ENCODE measurements at regions not wholly inside any gene's neighbourhood (a gene's known extent, or its start where the extent isn't known, plus 50 kb on each side); places are given as distances from the start of the nearest gene placed in this dataset.

DNA sequence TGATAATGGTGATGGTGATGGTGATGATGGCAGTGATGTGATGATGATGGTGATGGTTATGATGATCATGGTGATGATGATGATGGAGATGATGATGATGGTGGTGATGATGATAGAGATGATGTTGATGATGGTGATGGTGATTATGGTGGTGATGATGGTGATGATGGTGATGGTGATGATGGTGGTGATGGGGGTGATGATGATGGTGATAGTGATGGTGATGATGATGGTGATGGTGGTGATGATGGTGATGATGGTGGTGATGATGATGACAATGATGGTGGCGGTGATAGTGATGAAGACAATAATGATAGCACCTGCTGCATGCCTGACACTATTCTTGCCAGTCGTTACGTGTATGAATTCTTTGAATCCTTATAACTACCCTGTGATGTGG, 317.9 kb upstream of the AJAP1 start:
- Histone ChIP-seq H3K9ac (ENCODE audit: low read length) (no peak overlapping the region), H3F3A (ENCODE audit: insufficient read depth) (no peaks in the 10 kb centered on the region), H3K27me3 (ENCODE audit: low read length) (no peaks in the 10 kb centered on the region), H3K79me2 (ENCODE audit: insufficient read depth, low read length) (no peaks in the 10 kb centered on the region), H3K9me2 (replicated peaks; ENCODE audit: insufficient read depth, low read length) (no peaks in the 10 kb centered on the region), H3K27ac (ENCODE audit: low read depth, low read length) (no peak overlapping the region), H2AFZ (ENCODE audit: low read depth, low read length, severe bottlenecking) (no peak overlapping the region), H4K20me1 (ENCODE audit: low read depth, low read length) (no peaks in the 10 kb centered on the region), H3K4me2 (ENCODE audit: low read depth, low read length, poor library complexity, severe bottlenecking) (no peak overlapping the region), H3K9me3 (ENCODE audit: insufficient read depth, low read length) (no peaks in the 10 kb centered on the region), H3K4me3 (ENCODE audit: insufficient read depth, low read length, poor library complexity, severe bottlenecking) (no peak overlapping the region), H3K36me3 (ENCODE audit: low read length) (no peaks in the 10 kb centered on the region)
- no peak for TF ChIP-seq EZH2phosphoT487 (conservative IDR thresholded peaks at IDR 0.05; ENCODE audit: low read length)
- TF ChIP-seq, protein P1, sequence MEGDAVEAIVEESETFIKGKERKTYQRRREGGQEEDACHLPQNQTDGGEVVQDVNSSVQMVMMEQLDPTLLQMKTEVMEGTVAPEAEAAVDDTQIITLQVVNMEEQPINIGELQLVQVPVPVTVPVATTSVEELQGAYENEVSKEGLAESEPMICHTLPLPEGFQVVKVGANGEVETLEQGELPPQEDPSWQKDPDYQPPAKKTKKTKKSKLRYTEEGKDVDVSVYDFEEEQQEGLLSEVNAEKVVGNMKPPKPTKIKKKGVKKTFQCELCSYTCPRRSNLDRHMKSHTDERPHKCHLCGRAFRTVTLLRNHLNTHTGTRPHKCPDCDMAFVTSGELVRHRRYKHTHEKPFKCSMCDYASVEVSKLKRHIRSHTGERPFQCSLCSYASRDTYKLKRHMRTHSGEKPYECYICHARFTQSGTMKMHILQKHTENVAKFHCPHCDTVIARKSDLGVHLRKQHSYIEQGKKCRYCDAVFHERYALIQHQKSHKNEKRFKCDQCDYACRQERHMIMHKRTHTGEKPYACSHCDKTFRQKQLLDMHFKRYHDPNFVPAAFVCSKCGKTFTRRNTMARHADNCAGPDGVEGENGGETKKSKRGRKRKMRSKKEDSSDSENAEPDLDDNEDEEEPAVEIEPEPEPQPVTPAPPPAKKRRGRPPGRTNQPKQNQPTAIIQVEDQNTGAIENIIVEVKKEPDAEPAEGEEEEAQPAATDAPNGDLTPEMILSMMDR (IDR thresholded peaks at IDR 0.05; ENCODE audit: insufficient read depth, low read length, poor library complexity, severe bottlenecking) = no peak

DNA sequence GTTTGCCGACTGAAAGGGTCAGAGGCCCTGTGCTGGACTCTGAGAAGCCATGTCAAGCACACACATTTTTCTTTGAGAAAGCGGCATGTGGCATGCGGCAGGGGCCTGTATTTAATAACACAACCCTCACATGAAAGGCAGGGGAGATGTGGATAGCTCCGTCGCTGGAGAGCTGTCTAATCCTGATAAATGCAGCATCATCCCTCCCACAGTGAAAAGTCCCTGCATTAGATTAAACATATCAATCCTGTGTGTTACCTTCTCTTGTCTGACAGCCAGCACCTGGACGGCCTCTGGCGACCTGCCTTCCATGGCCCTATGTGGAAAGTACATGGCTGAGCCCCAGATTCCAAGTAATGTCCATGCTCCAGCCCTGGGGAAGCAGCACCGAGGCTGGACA, 313.0 kb upstream of the AJAP1 start:
- TF ChIP-seq, protein P1 (IDR thresholded peaks at IDR 0.05; ENCODE audit: insufficient read depth, low read length, poor library complexity, severe bottlenecking) = no peak
- no peak for TF ChIP-seq EZH2phosphoT487 (conservative IDR thresholded peaks at IDR 0.05; ENCODE audit: low read length)
- no peak overlapping the region for H3K9ac ChIP-seq (ENCODE audit: low read length)
- no peak overlapping the region for H3K4me2 ChIP-seq (ENCODE audit: low read depth, low read length, poor library complexity, severe bottlenecking)
- H4K20me1 ChIP-seq (ENCODE audit: low read depth, low read length) = no peaks in the 10 kb centered on the region
- H3K79me2 ChIP-seq (ENCODE audit: insufficient read depth, low read length) = no peaks in the 10 kb centered on the region
- no peaks in the 10 kb centered on the region for H3K36me3 ChIP-seq (ENCODE audit: low read length)
- H3K9me2 ChIP-seq (replicated peaks; ENCODE audit: insufficient read depth, low read length) = no peaks in the 10 kb centered on the region
- H3K9me3 ChIP-seq (ENCODE audit: insufficient read depth, low read length) = no peaks in the 10 kb centered on the region
- no peak overlapping the region for H2AFZ ChIP-seq (ENCODE audit: low read depth, low read length, severe bottlenecking)
- H3K27me3 ChIP-seq (ENCODE audit: low read length) = no peaks in the 10 kb centered on the region
- no peak overlapping the region for H3K4me3 ChIP-seq (ENCODE audit: insufficient read depth, low read length, poor library complexity, severe bottlenecking)
- H3F3A ChIP-seq (ENCODE audit: insufficient read depth) = no peaks in the 10 kb centered on the region
- H3K27ac ChIP-seq (ENCODE audit: low read depth, low read length) = no peak overlapping the region

DNA sequence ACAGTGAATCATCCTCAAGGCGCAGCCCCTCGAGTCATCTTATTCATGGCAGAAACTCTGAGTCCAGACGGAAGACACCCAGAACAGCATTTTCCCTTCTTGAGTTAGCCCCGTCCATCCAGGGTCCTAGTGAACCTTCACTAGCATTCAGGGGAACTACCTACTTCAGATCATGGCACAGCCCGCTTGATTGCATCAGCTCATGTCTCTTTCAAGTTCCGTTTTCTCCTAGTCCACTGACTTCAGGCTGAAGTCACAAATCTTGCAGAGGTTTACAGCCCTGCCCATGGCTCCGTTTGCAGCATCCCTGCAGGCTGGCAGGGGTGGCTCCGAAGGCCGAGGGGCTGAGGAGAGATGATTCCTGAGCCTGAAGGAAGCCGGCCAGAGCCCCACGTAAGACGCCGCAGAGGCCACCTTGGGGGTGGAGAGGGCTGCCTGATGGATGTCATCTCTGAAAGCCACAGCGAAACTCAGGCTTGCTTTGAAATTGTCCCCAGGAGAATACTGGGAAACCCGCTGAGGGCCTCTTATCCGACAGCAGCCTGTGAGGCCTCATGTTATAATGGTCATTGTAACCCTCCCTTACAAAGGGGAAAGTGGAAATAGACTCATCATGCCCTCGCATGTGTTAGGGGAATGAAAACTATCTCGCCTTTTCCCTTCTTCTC, 310.2 kb upstream of the AJAP1 start:
- no peaks in the 10 kb centered on the region for H3F3A ChIP-seq (ENCODE audit: insufficient read depth)
- no peaks in the 10 kb centered on the region for H3K36me3 ChIP-seq (ENCODE audit: low read length)
- no peaks in the 10 kb centered on the region for H3K79me2 ChIP-seq (ENCODE audit: insufficient read depth, low read length)
- no peaks in the 10 kb centered on the region for H3K27me3 ChIP-seq (ENCODE audit: low read length)
- no peak overlapping the region for H2AFZ ChIP-seq (ENCODE audit: low read depth, low read length, severe bottlenecking)
- no peak overlapping the region for H3K27ac ChIP-seq (ENCODE audit: low read depth, low read length)
- H3K4me3 ChIP-seq (ENCODE audit: insufficient read depth, low read length, poor library complexity, severe bottlenecking) = no peak overlapping the region
- TF ChIP-seq, protein P1 (IDR thresholded peaks at IDR 0.05; ENCODE audit: insufficient read depth, low read length, poor library complexity, severe bottlenecking) = no peak
- no peak for TF ChIP-seq EZH2phosphoT487 (conservative IDR thresholded peaks at IDR 0.05; ENCODE audit: low read length)
- no peak overlapping the region for H3K9ac ChIP-seq (ENCODE audit: low read length)
- no peaks in the 10 kb centered on the region for H4K20me1 ChIP-seq (ENCODE audit: low read depth, low read length)
- H3K9me2 ChIP-seq (replicated peaks; ENCODE audit: insufficient read depth, low read length) = no peaks in the 10 kb centered on the region
- H3K9me3 ChIP-seq (ENCODE audit: insufficient read depth, low read length) = no peaks in the 10 kb centered on the region
- H3K4me2 ChIP-seq (ENCODE audit: low read depth, low read length, poor library complexity, severe bottlenecking) = no peak overlapping the region
